GM12872 (cell line): ENCODE measurements at regions not wholly inside any gene's neighbourhood (a gene's known extent, or its start where the extent isn't known, plus 50 kb on each side); places are given as distances from the start of the nearest gene placed in this dataset.

ENCODE experiments used
- TF ChIP-seq, protein P1 (sequence below): IDR thresholded peaks from 3 replicates; pipeline ENCODE4 v1.5.1; 2011; ENCODE audit warnings: low read depth, mild to moderate bottlenecking, low read length, moderate library complexity; ENCODE audit not compliant: insufficient read depth

DNA sequence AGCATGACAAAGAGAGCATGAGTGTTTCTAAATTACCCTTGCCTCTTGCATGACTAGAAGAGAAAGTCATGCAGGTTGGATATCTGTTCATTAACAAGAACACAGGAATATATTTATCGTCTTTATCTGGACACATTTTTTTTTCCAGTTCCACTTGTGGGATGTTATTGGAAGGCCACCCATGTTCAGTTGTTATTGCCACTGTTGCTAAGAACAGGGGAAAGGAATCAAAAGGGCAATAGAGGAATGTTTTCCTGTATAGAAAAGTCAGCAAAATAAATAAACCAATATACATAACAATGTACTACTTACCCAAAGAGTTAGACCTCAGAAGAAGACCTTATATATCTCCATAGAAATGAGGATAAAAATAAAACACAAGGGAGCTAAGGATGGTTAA lies 270.1 kb downstream of the QDPR start:
- TF ChIP-seq, protein P1, sequence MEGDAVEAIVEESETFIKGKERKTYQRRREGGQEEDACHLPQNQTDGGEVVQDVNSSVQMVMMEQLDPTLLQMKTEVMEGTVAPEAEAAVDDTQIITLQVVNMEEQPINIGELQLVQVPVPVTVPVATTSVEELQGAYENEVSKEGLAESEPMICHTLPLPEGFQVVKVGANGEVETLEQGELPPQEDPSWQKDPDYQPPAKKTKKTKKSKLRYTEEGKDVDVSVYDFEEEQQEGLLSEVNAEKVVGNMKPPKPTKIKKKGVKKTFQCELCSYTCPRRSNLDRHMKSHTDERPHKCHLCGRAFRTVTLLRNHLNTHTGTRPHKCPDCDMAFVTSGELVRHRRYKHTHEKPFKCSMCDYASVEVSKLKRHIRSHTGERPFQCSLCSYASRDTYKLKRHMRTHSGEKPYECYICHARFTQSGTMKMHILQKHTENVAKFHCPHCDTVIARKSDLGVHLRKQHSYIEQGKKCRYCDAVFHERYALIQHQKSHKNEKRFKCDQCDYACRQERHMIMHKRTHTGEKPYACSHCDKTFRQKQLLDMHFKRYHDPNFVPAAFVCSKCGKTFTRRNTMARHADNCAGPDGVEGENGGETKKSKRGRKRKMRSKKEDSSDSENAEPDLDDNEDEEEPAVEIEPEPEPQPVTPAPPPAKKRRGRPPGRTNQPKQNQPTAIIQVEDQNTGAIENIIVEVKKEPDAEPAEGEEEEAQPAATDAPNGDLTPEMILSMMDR: no peak

DNA sequence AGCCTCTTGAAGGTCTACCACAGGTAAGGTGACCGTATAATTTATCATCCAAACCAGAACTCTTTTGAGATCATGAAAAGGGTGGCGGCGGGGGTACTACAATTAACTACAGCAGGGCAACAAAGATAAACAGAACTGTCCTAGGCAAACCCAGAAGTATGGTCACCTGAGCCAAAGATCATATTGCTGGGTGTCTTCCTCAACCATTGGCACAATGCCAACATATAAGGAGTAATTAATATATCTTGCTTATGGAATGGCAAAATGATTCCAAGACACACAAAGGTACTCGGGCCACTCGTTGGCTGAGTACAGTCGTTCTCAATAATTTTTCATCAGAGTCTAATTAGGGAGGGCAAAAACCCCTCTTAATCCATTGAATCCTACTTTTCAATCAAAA lies 273.3 kb downstream of the QDPR start:
- TF ChIP-seq, protein P1: no peak

DNA sequence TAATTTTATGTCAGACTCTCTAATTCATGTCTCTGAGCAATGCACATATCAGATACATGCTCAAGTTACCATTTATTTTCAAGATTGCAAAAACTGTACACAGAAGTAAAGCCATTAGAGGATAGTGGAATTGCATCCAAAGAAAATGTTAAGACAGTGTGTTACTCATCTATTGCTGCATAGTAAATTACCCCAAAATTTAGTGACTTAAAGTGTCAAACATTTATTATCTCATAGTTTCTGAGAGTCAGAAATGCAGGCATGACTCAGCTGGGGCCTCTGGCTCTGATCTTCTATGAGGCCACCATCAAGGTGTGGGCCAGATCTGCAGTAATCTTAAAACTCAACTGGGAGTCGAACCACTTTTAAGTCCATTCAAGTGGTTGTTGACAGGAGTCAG lies 275.2 kb downstream of the QDPR start:
- TF ChIP-seq, protein P1: no peak

DNA sequence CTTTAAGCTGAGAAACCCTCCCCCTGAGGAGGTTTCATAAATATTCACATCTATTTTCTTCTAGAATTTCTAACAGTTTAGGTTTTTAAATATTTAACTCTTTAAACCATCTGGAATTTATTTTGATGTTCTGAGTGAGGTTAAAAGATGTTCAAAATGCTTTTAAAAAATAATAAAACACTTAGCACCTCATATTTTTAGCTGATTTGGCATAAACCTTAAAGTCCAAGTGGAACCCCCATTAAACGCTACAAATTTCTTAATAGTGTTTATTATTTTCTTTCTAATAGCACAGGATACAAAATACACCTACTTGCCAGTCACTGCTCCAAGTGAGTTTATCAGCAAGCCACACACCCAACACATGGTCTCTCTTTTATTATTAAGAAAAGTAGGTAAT lies 277.2 kb downstream of the QDPR start:
- TF ChIP-seq, protein P1: no peak

DNA sequence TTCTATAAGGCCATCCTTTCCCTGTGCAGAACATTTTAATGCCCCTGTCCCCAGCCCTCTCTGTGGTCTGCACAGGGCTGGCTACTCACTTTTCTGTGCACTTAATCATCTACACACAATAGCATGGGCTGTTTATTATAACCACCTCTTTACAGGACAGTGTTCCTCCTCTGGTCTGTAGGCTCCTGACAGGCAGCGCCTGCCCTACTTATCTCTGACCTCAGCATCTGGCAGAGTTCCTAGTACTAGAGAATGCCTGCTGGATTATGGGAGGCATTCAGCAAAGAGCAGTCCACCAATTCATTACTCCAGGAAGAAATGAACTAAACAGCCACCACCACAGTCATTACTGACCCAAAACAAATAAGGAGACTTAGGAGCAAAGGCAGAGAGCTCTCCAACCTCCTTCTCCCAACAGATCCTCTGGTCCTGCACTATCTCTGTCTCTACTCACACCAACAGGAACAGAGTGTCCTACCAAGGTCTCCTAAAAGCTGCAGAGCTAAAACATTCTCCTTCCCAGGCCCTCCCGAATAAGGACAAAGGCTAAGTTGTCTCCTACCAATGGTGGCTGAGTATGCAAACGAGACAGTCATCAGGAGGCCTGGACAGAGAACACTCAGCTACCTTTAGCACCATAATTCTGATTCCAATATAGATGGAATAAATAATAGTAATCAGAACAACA lies 279.2 kb downstream of the QDPR start:
- TF ChIP-seq, protein P1: no peak

DNA sequence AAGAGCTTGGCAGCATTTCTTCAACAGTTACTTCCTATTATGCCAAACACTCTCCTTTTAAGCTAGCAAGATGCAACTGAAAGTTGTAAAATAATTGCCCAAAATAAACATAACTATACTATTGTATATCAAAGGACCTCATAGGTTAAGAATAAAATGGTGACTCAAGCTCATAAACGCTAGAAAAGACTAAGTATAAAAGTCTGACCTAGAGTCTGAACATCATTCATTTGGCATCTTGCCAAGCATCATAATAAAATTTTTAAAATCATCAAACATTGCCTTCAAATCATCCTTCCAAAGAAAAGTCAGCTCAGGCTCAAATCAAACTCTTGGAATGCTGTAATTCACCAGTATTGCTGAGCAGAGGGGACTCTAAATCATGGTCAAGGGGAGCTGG lies 281.2 kb downstream of the QDPR start:
- TF ChIP-seq, protein P1: no peak

DNA sequence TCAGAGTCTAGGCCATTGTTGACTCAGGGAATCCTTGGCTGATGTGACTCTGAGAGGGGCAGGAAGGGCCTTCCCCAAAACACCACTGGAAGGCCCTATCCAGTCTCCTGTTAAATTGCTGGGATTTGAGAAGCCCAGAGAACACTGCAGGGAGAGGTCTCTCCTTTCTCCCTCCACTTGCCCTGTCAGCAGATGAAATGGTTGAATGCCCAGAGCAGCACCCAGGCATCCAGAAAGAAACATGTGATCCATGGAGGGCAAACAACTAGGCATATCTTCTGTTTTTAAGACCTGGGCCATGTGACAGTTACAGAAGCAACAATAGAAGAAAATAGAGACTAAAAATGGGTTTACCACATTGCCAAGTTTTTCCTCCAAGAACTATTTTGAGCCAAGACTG lies 291.1 kb downstream of the QDPR start:
- TF ChIP-seq, protein P1: no peak
